NT2/D1 (cell line): ENCODE measurements at regions not wholly inside any gene's neighbourhood (a gene's known extent, or its start where the extent isn't known, plus 50 kb on each side); places are given as distances from the start of the nearest gene placed in this dataset.

Experiments
- YY1 ChIP-seq: IDR thresholded peaks from 2 replicates; pipeline ENCODE4 v1.6.1; 2011; ENCODE audit not compliant: insufficient read length, insufficient read depth
- ZNF274 ChIP-seq: IDR thresholded peaks from 2 replicates; pipeline ENCODE4 v1.6.1; 2011; ENCODE audit warnings: mild to moderate bottlenecking, low read depth, low read length

DNA sequence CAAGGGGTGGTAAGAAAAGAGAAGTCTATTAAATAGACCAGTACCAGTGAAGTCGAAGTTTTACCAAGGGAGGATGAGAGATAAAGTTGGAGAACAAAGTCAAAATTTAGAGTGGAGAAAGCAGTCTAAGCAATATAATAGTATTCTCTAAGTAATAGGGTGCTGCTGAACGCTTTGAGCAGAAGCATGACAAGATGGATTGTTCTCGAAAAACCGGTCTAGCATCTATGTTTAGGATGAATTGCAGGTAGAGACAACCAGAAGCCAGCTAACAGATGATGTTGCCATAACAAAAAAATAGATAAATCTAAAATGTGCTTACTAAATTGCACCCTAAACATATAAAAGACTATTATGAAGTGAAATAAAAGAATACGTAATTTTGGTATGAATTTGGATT is 237.0 kb downstream of the PRELID2 start:
- no peak for TF ChIP-seq YY1
- no peak for TF ChIP-seq ZNF274
